ENCODE measurements at regions not wholly inside any gene's neighbourhood (a gene's known extent, or its start where the extent isn't known, plus 50 kb on each side); places are given as distances from the start of the nearest gene placed in this dataset.

GRCh38 chr7:111668711-111669110 is 106.4 kb upstream of the IMMP2L start:
- no peak for TF ChIP-seq CTCF (IDR thresholded peaks at IDR 0.05; ENCODE audit: poor library complexity, severe bottlenecking)
- no peak for TF ChIP-seq REST (IDR thresholded peaks at IDR 0.05; ENCODE audit: borderline replicate concordance)
- TF ChIP-seq MXI1 (conservative IDR thresholded peaks at IDR 0.05; ENCODE audit: poor library complexity, severe bottlenecking): no peak
- no peak for TF ChIP-seq EP300 (conservative IDR thresholded peaks at IDR 0.05; ENCODE audit: poor library complexity, severe bottlenecking)
- TF ChIP-seq EZH2 (IDR thresholded peaks at IDR 0.05; ENCODE audit: borderline replicate concordance, insufficient read depth, low read length, poor library complexity, severe bottlenecking): no peak
- no peak for TF ChIP-seq POLR2AphosphoS5 (IDR thresholded peaks at IDR 0.05)
